DMS53 treated with DMSO at 0.1 percent for 48 hours (cell line): ENCODE measurements at regions not wholly inside any gene's neighbourhood (a gene's known extent, or its start where the extent isn't known, plus 50 kb on each side); places are given as distances from the start of the nearest gene placed in this dataset.

Experiments
- DNase-seq: peaks from one replicate; lab custom pipeline; 2025; ENCODE audit not compliant: unreplicated experiment; lab: John Stamatoyannopoulos, UW

GRCh38 chr15:95834028-95834804, 496.3 kb upstream of the NR2F2 start:
- no peak for DNase-seq

GRCh38 chr15:95836536-95836935, 494.0 kb upstream of the NR2F2 start:
- no peak for DNase-seq

- DNase-seq, result no peak
These were observed 493.0 kb upstream of the NR2F2 start for GRCh38 chr15:95837341-95838004.

- no peak for DNase-seq
These were observed 491.1 kb upstream of the NR2F2 start for GRCh38 chr15:95839367-95839782.

- no peak for DNase-seq
These were observed 490.5 kb upstream of the NR2F2 start for GRCh38 chr15:95840004-95840403.

- no peak for DNase-seq
These were observed 489.6 kb upstream of the NR2F2 start for GRCh38 chr15:95840855-95841254.

GRCh38 chr15:95842576-95842975, 487.9 kb upstream of the NR2F2 start:
- DNase-seq, result no peak

GRCh38 chr15:95843241-95843910, 487.1 kb upstream of the NR2F2 start:
- DNase-seq, result no peak

- DNase-seq, result no peak
These were observed 484.5 kb upstream of the NR2F2 start for GRCh38 chr15:95845862-95846515.

GRCh38 chr15:95848126-95848525, 482.4 kb upstream of the NR2F2 start:
- no peak for DNase-seq

- no peak for DNase-seq
These were observed 479.7 kb upstream of the NR2F2 start for GRCh38 chr15:95850837-95851236.

GRCh38 chr15:95853350-95853749, 477.1 kb upstream of the NR2F2 start:
- DNase-seq, result no peak

- no peak for DNase-seq
These were observed 473.3 kb upstream of the NR2F2 start for GRCh38 chr15:95857124-95857757.

GRCh38 chr15:95857758-95858157, 472.7 kb upstream of the NR2F2 start:
- DNase-seq, result no peak

- DNase-seq, result no peak
These were observed 470.1 kb upstream of the NR2F2 start for GRCh38 chr15:95860406-95860805.

GRCh38 chr15:95864467-95864886, 466.0 kb upstream of the NR2F2 start:
- no peak for DNase-seq

GRCh38 chr15:95865330-95865739, 465.2 kb upstream of the NR2F2 start:
- no peak for DNase-seq

- DNase-seq, result no peak
These were observed 463.6 kb upstream of the NR2F2 start for GRCh38 chr15:95866711-95867440.

GRCh38 chr15:95868450-95868849, 462.1 kb upstream of the NR2F2 start:
- DNase-seq, result no peak

- DNase-seq, result no peak
These were observed 461.5 kb upstream of the NR2F2 start for GRCh38 chr15:95868970-95869369.
